Transverse colon (tissue), 4 donors: ENCODE measurements at regions not wholly inside any gene's neighbourhood (a gene's known extent, or its start where the extent isn't known, plus 50 kb on each side); places are given as distances from the start of the nearest gene placed in this dataset.
A peak's percentile ranks its signal among the peaks of the same experiment; 100 is the strongest.

ENCODE experiments used
- DNase-seq: peaks from one replicate; pipeline ENCODE4 v3.0.0-alpha.2; 2019
- H3K27ac ChIP-seq, 4 donors: fragments of 200-600 bp; sonication (generic); 2 replicates each; pipeline ENCODE4 v1.5.1; 2016 to 2018; ENCODE audit warnings: inconsistent platforms in 4 of 4
- H3K27me3 ChIP-seq: fragments of 200-600 bp; sonication (generic); 2 replicates; pipeline ENCODE4 v1.5.1; 2017; ENCODE audit warnings: inconsistent platforms
- H3K36me3 ChIP-seq, 4 donors: fragments of 200-600 bp; sonication (generic); 2 replicates each; pipeline ENCODE4 v1.5.1; 2017 to 2019; ENCODE audit warnings: inconsistent platforms in 4 of 4
- H3K4me1 ChIP-seq, 4 donors: fragments of 200-600 bp; sonication (generic); 2 replicates each; pipeline ENCODE4 v1.5.1; 2017 to 2020; ENCODE audit warnings: inconsistent platforms in 4 of 4
- H3K4me3 ChIP-seq, 4 donors: fragments of 200-600 bp; sonication (generic); 1 replicate in 1 of 4; 2 replicates in 3 of 4; pipeline versions ENCODE4 v1.5.1 to v1.6.1; 2017 to 2019; ENCODE audit warnings: inconsistent platforms in 4 of 4
- H3K9me3 ChIP-seq, 2 donors: fragments of 200-600 bp; sonication (generic); 2 replicates each; pipeline ENCODE4 v1.5.1; 2017 to 2019; ENCODE audit warnings: inconsistent platforms in 2 of 2
- EP300 ChIP-seq: sonication (generic); formaldehyde crosslinking; IDR thresholded peaks from one replicate; pipeline ENCODE4 v1.6.1; 2017; ENCODE audit warnings: antibody characterized with exemption, low read depth
- POLR2A ChIP-seq: fragments of 450-650 bp; IDR thresholded peaks from one replicate; pipeline ENCODE4 v1.6.1; 2016; ENCODE audit warnings: antibody characterized with exemption, mild to moderate bottlenecking, moderate library complexity
- POLR2AphosphoS5 ChIP-seq, 3 donors: sonication (generic); formaldehyde crosslinking; IDR thresholded peaks; one replicate each; pipeline ENCODE4 v1.6.1; 2016; ENCODE audit warnings: antibody characterized with exemption in 3 of 3
- WGBS, 2 donors: methylation state at CpG; one replicate each; pipeline ENCODE4 v1.1.5; 2018; ENCODE audit warnings: low coverage in 1 of 2; 5-methylcytosine and 5-hydroxymethylcytosine counted together
- in situ Hi-C, 4 donors: fragments of 200-750 bp; cut with MboI; loops; one replicate each; pipeline versions ENCODE4 v1.15.0 to v1.15.1; 2017; ENCODE audit warnings: low sequenced_read_pairs in 3 of 4, low pct_ligation_motif_present in 1 of 4, low pct_unique_long_range_greater_than_20kb in 1 of 4
- intact Hi-C: fragments of 100-400 bp; cut with DNase I; formaldehyde crosslinking; loops from one replicate; pipeline ENCODE4 v1.15.1; 2023; ENCODE audit warnings: low total_unique reads
- TF ChIP-seq, protein P1 (sequence below), 5 experiments: fragments of 200-600 bp in 3 of 5; fragments of 450-650 bp in 2 of 5; sonication (generic) in 3 of 5; IDR thresholded peaks; 1 replicate in 2 of 5; 2 replicates in 3 of 5; pipeline ENCODE4 v1.5.1; 2016 to 2017; ENCODE audit warnings: antibody characterized with exemption in 5 of 5, inconsistent platforms in 3 of 5, mild to moderate bottlenecking in 2 of 5, moderate library complexity in 1 of 5

DNA sequence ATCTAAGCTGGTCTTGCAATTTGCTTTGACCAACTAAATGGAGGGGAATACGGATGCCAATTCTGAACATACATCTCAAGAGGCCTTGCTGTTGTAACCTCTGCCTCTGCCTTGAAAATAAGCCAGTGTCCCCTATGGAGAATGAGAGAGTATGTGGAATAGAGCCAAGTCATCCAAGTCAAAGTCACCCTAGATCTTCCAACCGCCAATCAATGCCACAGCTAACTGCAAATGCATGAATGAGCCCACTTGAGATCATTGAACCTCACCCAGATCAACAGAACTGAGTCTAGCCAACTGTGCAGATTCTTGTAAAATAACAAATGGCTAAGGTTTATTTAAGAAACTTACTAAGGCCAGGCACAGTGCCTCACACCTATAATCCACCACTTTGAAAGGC lies 139.8 kb upstream of the TANK start:
- in situ Hi-C loops (loop anchor here in 1 of 4 donors (25.0 kb wide), 1 partner anchor 933 kb away; no protein-coding TSS in a partner anchor), intact Hi-C loops (no loop called here)
- 94 to 100% methylated on average over 2 of the region's 2 CpGs for WGBS, 2 donors
- no peak for DNase-seq
- H3K9me3 ChIP-seq, result no peaks in the 10 kb centered on the region
- H3K4me3 ChIP-seq, result no peak overlapping the region
- no peak for TF ChIP-seq POLR2A
- no peak for TF ChIP-seq EP300
- TF ChIP-seq POLR2AphosphoS5 (IDR thresholded peaks at IDR 0.05), result no peak
- TF ChIP-seq, protein P1, sequence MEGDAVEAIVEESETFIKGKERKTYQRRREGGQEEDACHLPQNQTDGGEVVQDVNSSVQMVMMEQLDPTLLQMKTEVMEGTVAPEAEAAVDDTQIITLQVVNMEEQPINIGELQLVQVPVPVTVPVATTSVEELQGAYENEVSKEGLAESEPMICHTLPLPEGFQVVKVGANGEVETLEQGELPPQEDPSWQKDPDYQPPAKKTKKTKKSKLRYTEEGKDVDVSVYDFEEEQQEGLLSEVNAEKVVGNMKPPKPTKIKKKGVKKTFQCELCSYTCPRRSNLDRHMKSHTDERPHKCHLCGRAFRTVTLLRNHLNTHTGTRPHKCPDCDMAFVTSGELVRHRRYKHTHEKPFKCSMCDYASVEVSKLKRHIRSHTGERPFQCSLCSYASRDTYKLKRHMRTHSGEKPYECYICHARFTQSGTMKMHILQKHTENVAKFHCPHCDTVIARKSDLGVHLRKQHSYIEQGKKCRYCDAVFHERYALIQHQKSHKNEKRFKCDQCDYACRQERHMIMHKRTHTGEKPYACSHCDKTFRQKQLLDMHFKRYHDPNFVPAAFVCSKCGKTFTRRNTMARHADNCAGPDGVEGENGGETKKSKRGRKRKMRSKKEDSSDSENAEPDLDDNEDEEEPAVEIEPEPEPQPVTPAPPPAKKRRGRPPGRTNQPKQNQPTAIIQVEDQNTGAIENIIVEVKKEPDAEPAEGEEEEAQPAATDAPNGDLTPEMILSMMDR (IDR thresholded peaks at IDR 0.05), result no peak
- no peaks in the 10 kb centered on the region for H3K36me3 ChIP-seq
- no peak overlapping the region for H3K27ac ChIP-seq
- no peaks in the 10 kb centered on the region for H3K27me3 ChIP-seq
- no peaks in the 10 kb centered on the region for H3K4me1 ChIP-seq

DNA sequence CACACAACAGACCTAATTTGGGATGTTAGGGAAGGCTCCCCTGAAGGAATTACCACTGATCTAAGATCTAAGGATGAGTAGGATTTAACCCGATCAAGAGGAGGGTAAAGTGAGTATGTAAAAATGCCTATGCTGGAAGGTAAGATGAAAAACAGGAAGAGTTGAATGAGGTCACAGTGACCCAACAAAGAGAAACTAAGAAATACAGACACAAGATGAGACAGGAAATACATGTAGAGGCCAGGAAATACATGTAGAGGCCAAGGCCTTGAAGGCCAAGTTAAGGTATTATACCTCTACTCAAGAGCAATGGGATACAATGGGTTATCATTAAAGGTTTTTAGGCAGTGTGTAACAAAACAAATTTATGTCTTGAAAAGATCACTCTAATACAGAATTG lies 131.6 kb upstream of the TANK start:
- in situ Hi-C loops, result no loop called here
- DNase-seq, result no peak
- Histone ChIP-seq H3K36me3 (no peaks in the 10 kb centered on the region), H3K4me3 (no peak overlapping the region), H3K27me3 (no peaks in the 10 kb centered on the region), H3K27ac (no peak overlapping the region), H3K9me3 (no peaks in the 10 kb centered on the region), H3K4me1 (no peaks in the 10 kb centered on the region)
- TF ChIP-seq POLR2AphosphoS5 (IDR thresholded peaks at IDR 0.05), result no peak
- no peak for TF ChIP-seq EP300
- no peak for TF ChIP-seq POLR2A
- TF ChIP-seq, protein P1 (IDR thresholded peaks at IDR 0.05), result no peak
- 92 to 100% methylated on average over 1 of the region's 1 CpG for WGBS, 2 donors
- intact Hi-C loops, result no loop called here

DNA sequence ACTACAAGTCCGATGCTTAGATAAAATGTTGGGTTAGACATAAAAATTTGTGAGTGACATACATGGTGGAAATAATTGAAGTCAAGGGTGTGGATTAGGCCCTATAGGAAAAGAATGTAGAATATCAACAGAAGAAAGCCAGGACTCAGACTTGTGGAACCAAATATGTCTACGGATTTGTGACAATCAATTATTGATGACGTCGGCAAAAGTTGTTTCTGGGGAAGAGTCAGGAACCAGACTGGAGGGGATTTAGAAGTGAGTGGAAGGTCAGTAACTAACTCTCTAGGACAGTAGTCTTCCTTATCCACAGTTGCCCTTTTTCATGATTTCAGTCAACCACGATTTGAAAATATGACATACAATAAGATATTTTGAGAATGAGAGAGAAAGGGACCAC lies 130.9 kb upstream of the TANK start:
- no peak for TF ChIP-seq POLR2A
- TF ChIP-seq POLR2AphosphoS5 (IDR thresholded peaks at IDR 0.05), result no peak
- TF ChIP-seq, protein P1 (IDR thresholded peaks at IDR 0.05), result no peak
- TF ChIP-seq EP300, result no peak
- in situ Hi-C loops (no loop called here), intact Hi-C loops (no loop called here)
- H3K4me3 ChIP-seq, result no peak overlapping the region
- DNase-seq, result no peak
- 96 to 97% methylated on average over 5 of the region's 5 CpGs for WGBS, 2 donors
- no peaks in the 10 kb centered on the region for H3K4me1 ChIP-seq
- H3K36me3 ChIP-seq, result no peaks in the 10 kb centered on the region
- H3K27ac ChIP-seq, result no peak overlapping the region
- H3K27me3 ChIP-seq, result no peaks in the 10 kb centered on the region
- no peaks in the 10 kb centered on the region for H3K9me3 ChIP-seq

DNA sequence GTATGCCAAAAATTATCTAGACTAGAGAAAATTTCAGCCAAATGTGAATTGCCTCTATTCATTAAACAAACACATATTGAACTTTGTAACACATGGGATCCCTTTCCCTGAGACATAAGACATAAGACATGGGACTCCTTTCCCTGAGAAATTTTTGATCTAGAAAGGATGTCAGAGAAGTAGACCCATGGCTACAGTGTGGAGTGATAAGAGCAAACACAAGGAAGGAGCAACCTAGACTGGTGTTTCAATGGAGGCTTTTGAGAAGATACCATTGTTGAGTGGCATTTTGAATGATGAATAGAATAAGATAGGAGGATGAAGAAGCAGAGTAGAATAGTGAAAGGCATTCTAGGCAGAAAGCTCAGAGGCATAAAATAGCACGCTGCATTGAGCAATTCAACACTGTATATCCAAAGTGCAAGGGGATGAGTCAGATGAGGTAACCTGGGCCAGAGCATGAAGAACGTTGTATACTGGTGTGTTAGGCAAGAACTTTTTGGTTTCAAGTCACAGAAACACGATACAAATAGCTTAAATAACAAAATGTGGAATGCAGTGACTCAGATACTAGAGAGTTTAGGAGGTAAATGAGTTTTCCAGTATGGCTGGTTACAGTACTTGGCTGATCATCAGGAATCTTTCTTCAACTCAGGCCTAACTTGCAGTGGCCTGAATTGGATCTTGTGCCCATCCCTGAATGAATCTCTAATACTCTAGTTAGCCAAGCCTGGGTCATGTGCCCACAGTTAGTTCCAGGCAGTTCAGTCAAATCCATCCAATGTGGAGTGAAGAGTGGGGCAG lies 129.8 kb upstream of the TANK start:
- Histone ChIP-seq H3K9me3 (no peaks in the 10 kb centered on the region), H3K4me3 (no peak overlapping the region), H3K4me1 (no peaks in the 10 kb centered on the region), H3K27ac (peak overlapping the region; percentile 35 to 66 (median 46)), H3K36me3 (no peaks in the 10 kb centered on the region), H3K27me3 (no peaks in the 10 kb centered on the region)
- TF ChIP-seq POLR2AphosphoS5 (IDR thresholded peaks at IDR 0.05), result peak in 2 of 3 donors; percentile 40 to 64
- TF ChIP-seq, protein P1 (IDR thresholded peaks at IDR 0.05), result no peak
- in situ Hi-C loops, result no loop called here
- intact Hi-C loops, result no loop called here
- peak; percentile 10 for DNase-seq
- 59 to 61% methylated on average over 3 of the region's 3 CpGs for whole genome bisulfite sequencing, 2 donors
